Calu3 (cell line): ENCODE measurements at regions not wholly inside any gene's neighbourhood (a gene's known extent, or its start where the extent isn't known, plus 50 kb on each side); places are given as distances from the start of the nearest gene placed in this dataset.

Experiments used
- BruUV-seq: library from RNA; stranded (reverse); fragments of 400-500 nt; replicated peaks from 2 replicates; lab custom pipeline; 2021; lab: Mats Ljungman, UMichigan
- CTCF ChIA-PET: fragments of 300-600 bp; sonication (Branson Sonifier 250); formaldehyde crosslinking; loops from one replicate; lab custom pipeline; 2022; ENCODE audit warnings: antibody characterized with exemption; lab: Charles Lee
- DNase-seq: peaks from one replicate; pipeline ENCODE4 v3.0.0; 2022
- H3K27ac Mint-ChIP-seq: one replicate; pipeline ENCODE4 v1.8.0; 2022; ENCODE audit warnings: mixed read lengths; ENCODE audit not compliant: unreplicated experiment
- H3K27me3 Mint-ChIP-seq: one replicate; pipeline ENCODE4 v1.8.0; 2022; ENCODE audit warnings: mixed read lengths; ENCODE audit not compliant: unreplicated experiment
- H3K36me3 Mint-ChIP-seq: one replicate; pipeline ENCODE4 v1.8.0; 2022; ENCODE audit warnings: mild to moderate bottlenecking, moderate library complexity, mixed read lengths; ENCODE audit not compliant: insufficient read depth, unreplicated experiment
- H3K4me1 Mint-ChIP-seq: one replicate; pipeline ENCODE4 v1.8.0; 2022; ENCODE audit warnings: mild to moderate bottlenecking, low read depth, mixed read lengths; ENCODE audit not compliant: unreplicated experiment
- H3K4me3 Mint-ChIP-seq: one replicate; pipeline ENCODE4 v1.8.0; 2022; ENCODE audit warnings: mild to moderate bottlenecking, low read depth, moderate library complexity, mixed read lengths; ENCODE audit not compliant: unreplicated experiment
- H3K9me3 Mint-ChIP-seq: one replicate; pipeline ENCODE4 v1.8.0; 2022; ENCODE audit warnings: low read depth, mixed read lengths; ENCODE audit not compliant: unreplicated experiment
- CTCF ChIP-seq: fragments of 200-600 bp; IDR thresholded peaks from one replicate; pipeline ENCODE4 v1.8.0; 2022; ENCODE audit warnings: antibody characterized with exemption; ENCODE audit not compliant: unreplicated experiment
- intact Hi-C: fragments of 100-400 bp; cut with micrococcal nuclease; formaldehyde crosslinking; loops from one replicate; pipeline ENCODE4 v1.10.0; 2022; ENCODE audit not compliant: unreplicated experiment

- Mint-ChIP-seq H3K4me1 (no peaks in the 10 kb centered on the region), H3K27ac (no peak overlapping the region), H3K9me3 (no peaks in the 10 kb centered on the region), H3K4me3 (no peak overlapping the region), H3K27me3 (no peaks in the 10 kb centered on the region), H3K36me3 (no peaks in the 10 kb centered on the region)
- BruUV-seq: no TSS peak
- CTCF ChIA-PET: no interaction called here
- TF ChIP-seq CTCF: no peak
- intact Hi-C loops: no loop called here
- DNase-seq: no peak
These were observed 536.7 kb upstream of the HTR2A start for GRCh38 chr13:47433461-47434005.

GRCh38 chr13:47426126-47426849 lies 529.4 kb upstream of the HTR2A start:
- no peaks in the 10 kb centered on the region for H3K36me3 Mint-ChIP-seq
- H3K27me3 Mint-ChIP-seq: no peaks in the 10 kb centered on the region
- peak; percentile 1 for DNase-seq
- no peak overlapping the region for H3K27ac Mint-ChIP-seq
- H3K9me3 Mint-ChIP-seq: no peaks in the 10 kb centered on the region
- H3K4me1 Mint-ChIP-seq: no peaks in the 10 kb centered on the region
- no TSS peak for BruUV-seq
- CTCF ChIA-PET: no interaction called here
- no peak for TF ChIP-seq CTCF
- no peak overlapping the region for H3K4me3 Mint-ChIP-seq
- intact Hi-C loops: no loop called here

GRCh38 chr13:47421525-47421924 lies 524.7 kb upstream of the HTR2A start:
- Mint-ChIP-seq H3K4me3 (no peak overlapping the region), H3K4me1 (no peaks in the 10 kb centered on the region), H3K27me3 (no peaks in the 10 kb centered on the region), H3K9me3 (no peaks in the 10 kb centered on the region), H3K27ac (no peak overlapping the region), H3K36me3 (no peaks in the 10 kb centered on the region)
- TF ChIP-seq CTCF: no peak
- no TSS peak for BruUV-seq
- intact Hi-C loops: no loop called here
- CTCF ChIA-PET: interaction anchor here (0.6 to 0.7 kb wide), 2 partner anchors 44 to 551 kb away, joined by 3 to 5 read pairs; no protein-coding TSS in a partner anchor
- no peak for DNase-seq

GRCh38 chr13:47420568-47420967 lies 523.7 kb upstream of the HTR2A start:
- no TSS peak for BruUV-seq
- peak; percentile 25 for DNase-seq
- no peak for TF ChIP-seq CTCF
- H3K36me3 Mint-ChIP-seq: no peaks in the 10 kb centered on the region
- intact Hi-C loops: no loop called here
- no peaks in the 10 kb centered on the region for H3K9me3 Mint-ChIP-seq
- peak overlapping the region; percentile 39 for H3K27ac Mint-ChIP-seq
- H3K27me3 Mint-ChIP-seq: no peaks in the 10 kb centered on the region
- H3K4me3 Mint-ChIP-seq: no peak overlapping the region
- H3K4me1 Mint-ChIP-seq: no peaks in the 10 kb centered on the region
- CTCF ChIA-PET: no interaction called here
